DND-41 (cell line): ENCODE measurements at regions not wholly inside any gene's neighbourhood (a gene's known extent, or its start where the extent isn't known, plus 50 kb on each side); places are given as distances from the start of the nearest gene placed in this dataset.
"Not testable (repeated sequence)": the region's sequence is repeated elsewhere in the genome, so short reads cannot be mapped to it uniquely, and the experiment has no call there.

Experiments
- ATAC-seq: fragments of 200-7000 bp; cut with Tn5 transposase; 3 replicates; pipeline ENCODE4 v1.9.1; 2021; ENCODE audit warnings: low read depth; ENCODE audit not compliant: insufficient read depth
- DNase-seq: peaks from one replicate; pipeline ENCODE4 v3.0.0-alpha.2; 2020
- H2AFZ ChIP-seq: 2 replicates; pipeline ENCODE4 v1.6.0; 2012; ENCODE audit warnings: low read depth, low read length
- H3K27ac ChIP-seq: 2 replicates; pipeline ENCODE4 v1.5.1; 2012; ENCODE audit warnings: low read length, inconsistent platforms
- H3K27me3 ChIP-seq: fragments of 200-600 bp; sonication (generic); 2 replicates; pipeline ENCODE4 v1.6.0; 2012; ENCODE audit warnings: low read length, mild to moderate bottlenecking, inconsistent platforms; ENCODE audit not compliant: insufficient read depth, poor library complexity
- H3K36me3 ChIP-seq: 2 replicates; pipeline ENCODE4 v1.5.1; 2012; ENCODE audit warnings: low read length, inconsistent platforms; ENCODE audit not compliant: insufficient read depth
- H3K4me1 ChIP-seq: 2 replicates; pipeline ENCODE4 v1.5.1; 2012; ENCODE audit warnings: mild to moderate bottlenecking, low read length; ENCODE audit not compliant: insufficient read depth
- H3K4me2 ChIP-seq: 2 replicates; pipeline ENCODE4 v1.6.0; 2012; ENCODE audit warnings: mild to moderate bottlenecking, moderate library complexity, low read length, inconsistent platforms; ENCODE audit not compliant: insufficient read depth
- H3K4me3 ChIP-seq, 2 experiments: fragments of 200-600 bp in 1 of 2; shearing (Covaris generic) in 1 of 2; 2 replicates each; pipeline ENCODE4 v1.5.1; 2012 to 2016; ENCODE audit warnings: inconsistent platforms in 2 of 2, low read length in 2 of 2, mild to moderate bottlenecking in 2 of 2, low read depth in 1 of 2, moderate library complexity in 1 of 2
- H3K79me2 ChIP-seq: 2 replicates; pipeline ENCODE4 v1.6.0; 2012; ENCODE audit warnings: low read length, inconsistent platforms; ENCODE audit not compliant: insufficient read depth
- H3K9ac ChIP-seq: 2 replicates; pipeline ENCODE4 v1.6.0; 2012; ENCODE audit warnings: low read depth, mild to moderate bottlenecking, inconsistent platforms, low read length, moderate library complexity
- H3K9me3 ChIP-seq: 2 replicates; pipeline ENCODE4 v1.5.1; 2012; ENCODE audit warnings: low read length, moderate library complexity, mild to moderate bottlenecking, inconsistent platforms; ENCODE audit not compliant: insufficient read depth, severe bottlenecking
- H4K20me1 ChIP-seq: 2 replicates; pipeline ENCODE4 v1.6.0; 2012; ENCODE audit warnings: low read length; ENCODE audit not compliant: insufficient read depth
- EZH2 ChIP-seq: IDR thresholded peaks from 3 replicates; pipeline ENCODE4 v1.6.1; 2012; ENCODE audit warnings: borderline replicate concordance, low read depth, mild to moderate bottlenecking, moderate library complexity, low read length, inconsistent platforms; ENCODE audit not compliant: severe bottlenecking
- TF ChIP-seq, protein P1 (sequence below): IDR thresholded peaks from 2 replicates; pipeline ENCODE4 v1.5.1; 2012; ENCODE audit warnings: borderline replicate concordance, low read length, moderate library complexity, mild to moderate bottlenecking; ENCODE audit not compliant: poor library complexity, severe bottlenecking; ENCODE audit errors: extremely low read depth

DNA sequence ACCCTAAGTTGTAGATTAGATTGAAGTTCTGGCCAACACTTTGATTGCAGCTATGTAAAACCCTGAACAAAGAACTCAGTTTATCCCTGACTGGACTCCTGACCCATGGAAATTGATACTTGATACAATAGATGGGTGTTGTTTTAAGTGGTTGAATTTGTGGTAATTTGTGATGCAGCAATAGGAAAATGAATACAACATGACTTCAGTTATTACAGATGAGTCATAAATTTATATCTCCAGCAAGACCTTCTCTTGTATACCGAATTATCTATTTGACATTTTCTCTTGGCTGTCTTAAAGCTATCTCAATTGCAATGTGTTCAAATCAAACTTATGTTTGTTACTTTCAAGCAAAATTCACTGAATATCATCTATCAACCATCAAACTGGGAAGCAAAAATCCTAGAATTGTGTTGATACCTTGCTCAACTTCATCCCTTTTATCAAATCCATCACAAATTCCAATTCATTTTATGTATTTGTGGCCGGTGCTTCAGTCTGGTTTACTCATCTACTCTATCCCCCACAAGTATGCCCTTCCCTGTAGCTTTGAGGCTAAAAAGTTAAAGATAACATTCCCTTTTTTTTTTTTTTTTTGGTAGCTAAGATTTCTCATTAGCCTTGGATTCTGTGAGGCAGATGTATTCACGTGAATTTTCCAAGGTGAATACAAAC is 129.4 kb upstream of the CENPW start:
- DNase-seq, result no peak
- Histone ChIP-seq H4K20me1 (no peaks in the 10 kb centered on the region), H3K4me1 (no peaks in the 10 kb centered on the region), H3K36me3 (no peaks in the 10 kb centered on the region), H2AFZ (no peak overlapping the region), H3K79me2 (no peaks in the 10 kb centered on the region), H3K27me3 (no peaks in the 10 kb centered on the region), H3K4me3 (no peak overlapping the region), H3K9ac (no peak overlapping the region), H3K4me2 (no peak overlapping the region), H3K27ac (no peak overlapping the region), H3K9me3 (no peaks in the 10 kb centered on the region)
- ATAC-seq, result no peak
- no peak for TF ChIP-seq EZH2
- TF ChIP-seq, protein P1, sequence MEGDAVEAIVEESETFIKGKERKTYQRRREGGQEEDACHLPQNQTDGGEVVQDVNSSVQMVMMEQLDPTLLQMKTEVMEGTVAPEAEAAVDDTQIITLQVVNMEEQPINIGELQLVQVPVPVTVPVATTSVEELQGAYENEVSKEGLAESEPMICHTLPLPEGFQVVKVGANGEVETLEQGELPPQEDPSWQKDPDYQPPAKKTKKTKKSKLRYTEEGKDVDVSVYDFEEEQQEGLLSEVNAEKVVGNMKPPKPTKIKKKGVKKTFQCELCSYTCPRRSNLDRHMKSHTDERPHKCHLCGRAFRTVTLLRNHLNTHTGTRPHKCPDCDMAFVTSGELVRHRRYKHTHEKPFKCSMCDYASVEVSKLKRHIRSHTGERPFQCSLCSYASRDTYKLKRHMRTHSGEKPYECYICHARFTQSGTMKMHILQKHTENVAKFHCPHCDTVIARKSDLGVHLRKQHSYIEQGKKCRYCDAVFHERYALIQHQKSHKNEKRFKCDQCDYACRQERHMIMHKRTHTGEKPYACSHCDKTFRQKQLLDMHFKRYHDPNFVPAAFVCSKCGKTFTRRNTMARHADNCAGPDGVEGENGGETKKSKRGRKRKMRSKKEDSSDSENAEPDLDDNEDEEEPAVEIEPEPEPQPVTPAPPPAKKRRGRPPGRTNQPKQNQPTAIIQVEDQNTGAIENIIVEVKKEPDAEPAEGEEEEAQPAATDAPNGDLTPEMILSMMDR, result no peak

DNA sequence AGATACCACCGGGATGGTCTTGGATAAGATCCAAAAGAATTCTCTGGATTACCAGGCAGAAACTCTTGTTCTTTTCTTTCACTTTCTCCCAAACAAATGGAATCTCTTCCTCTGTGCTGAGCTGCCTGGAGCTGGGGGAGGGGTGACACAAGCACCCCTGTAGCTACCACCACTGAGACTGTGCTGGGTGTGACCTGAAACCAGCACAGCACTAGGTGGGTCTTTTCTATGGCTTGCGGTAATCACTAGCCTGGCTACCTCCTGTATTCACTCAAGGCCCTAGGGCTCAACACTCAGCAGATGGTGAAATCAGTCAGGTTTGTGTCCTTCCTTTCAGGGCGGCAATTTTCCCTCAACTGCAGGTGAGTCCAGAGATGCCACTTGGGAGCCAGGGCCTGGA is 122.4 kb upstream of the CENPW start:
- H4K20me1 ChIP-seq, result no peaks in the 10 kb centered on the region
- no peak overlapping the region for H3K27ac ChIP-seq
- H3K27me3 ChIP-seq, result no peaks in the 10 kb centered on the region
- H3K79me2 ChIP-seq, result no peaks in the 10 kb centered on the region
- no peak overlapping the region for H3K9ac ChIP-seq
- H3K4me2 ChIP-seq, result no peak overlapping the region
- no peak for TF ChIP-seq EZH2
- TF ChIP-seq, protein P1, result no peak
- H3K9me3 ChIP-seq, result no peaks in the 10 kb centered on the region
- DNase-seq (no peak), ATAC-seq (no peak)
- H3K4me1 ChIP-seq, result no peaks in the 10 kb centered on the region
- H3K36me3 ChIP-seq, result no peaks in the 10 kb centered on the region
- H3K4me3 ChIP-seq, result no peak overlapping the region
- no peak overlapping the region for H2AFZ ChIP-seq

DNA sequence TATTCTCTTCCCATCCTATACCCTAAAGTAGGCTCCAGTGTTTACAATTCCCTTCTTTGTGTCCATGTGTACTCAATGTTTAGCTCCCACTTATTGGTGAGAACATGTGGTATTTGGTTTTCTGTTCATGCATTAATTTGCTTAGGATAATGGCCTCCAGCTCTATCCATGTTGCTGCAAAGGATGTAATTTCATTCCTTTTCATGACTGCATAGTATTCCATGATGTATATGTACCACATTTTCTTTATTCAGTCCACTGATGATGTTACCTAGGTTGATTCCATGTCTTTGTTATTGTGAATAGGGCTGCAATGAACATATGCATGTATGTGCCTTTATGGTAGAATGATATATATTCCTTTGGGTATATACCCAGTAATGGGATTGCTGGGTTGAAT is 119.0 kb upstream of the CENPW start:
- not testable (repeated sequence) for H3K27ac ChIP-seq, H3K9me3 ChIP-seq, H3K4me3 ChIP-seq, H4K20me1 ChIP-seq, ATAC-seq, H3K4me1 ChIP-seq, H3K79me2 ChIP-seq, H3K27me3 ChIP-seq, DNase-seq, H3K9ac ChIP-seq, H3K36me3 ChIP-seq, H3K4me2 ChIP-seq, H2AFZ ChIP-seq

DNA sequence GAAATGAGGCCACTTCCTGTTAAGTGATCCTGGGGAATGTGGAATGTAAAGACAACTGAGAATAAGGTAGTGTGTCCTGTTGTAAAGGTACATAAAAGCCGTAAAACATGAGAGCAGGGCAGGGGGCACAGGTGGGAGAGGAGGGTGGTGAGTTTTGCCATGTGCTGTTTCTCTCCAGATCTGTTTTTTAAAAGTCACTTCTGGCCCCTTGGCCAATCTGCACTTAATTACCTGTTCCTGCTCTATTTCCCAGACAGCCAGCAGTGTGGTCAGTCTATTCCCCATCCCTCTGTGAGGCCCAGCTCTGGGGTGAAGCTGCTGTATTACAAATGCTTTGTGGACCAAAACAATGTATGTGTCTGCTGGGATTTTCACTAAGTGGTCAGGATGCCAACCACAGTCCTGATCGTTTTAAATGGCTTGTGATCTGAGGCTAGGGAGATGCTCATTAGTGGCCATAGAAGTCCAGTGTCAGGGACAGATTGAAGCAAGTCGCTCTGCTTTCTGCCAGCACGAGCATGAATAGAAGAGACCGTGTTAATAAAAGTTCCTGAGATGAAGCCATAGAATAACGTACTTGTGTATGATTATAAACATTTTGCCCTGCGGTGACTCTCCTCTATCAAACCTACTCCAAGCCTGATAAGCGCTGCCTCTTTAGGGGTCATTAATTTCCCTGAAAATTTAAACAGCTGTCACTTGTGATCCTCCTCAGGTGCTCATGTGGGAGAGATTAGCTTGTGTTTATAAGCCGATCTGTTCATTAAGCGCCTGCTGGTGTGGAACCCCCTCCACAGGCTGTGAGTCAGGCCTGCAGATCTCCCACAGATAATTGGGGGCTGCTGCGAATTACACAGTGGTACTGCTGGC is 111.8 kb upstream of the CENPW start:
- no peaks in the 10 kb centered on the region for H3K79me2 ChIP-seq
- H3K36me3 ChIP-seq, result no peaks in the 10 kb centered on the region
- no peak overlapping the region for H2AFZ ChIP-seq
- H4K20me1 ChIP-seq, result no peaks in the 10 kb centered on the region
- no peaks in the 10 kb centered on the region for H3K27me3 ChIP-seq
- ATAC-seq (no peak), DNase-seq (no peak)
- no peak overlapping the region for H3K4me2 ChIP-seq
- H3K4me3 ChIP-seq, result no peak overlapping the region
- TF ChIP-seq, protein P1, result no peak
- no peak overlapping the region for H3K9ac ChIP-seq
- no peak overlapping the region for H3K27ac ChIP-seq
- no peaks in the 10 kb centered on the region for H3K9me3 ChIP-seq
- no peaks in the 10 kb centered on the region for H3K4me1 ChIP-seq
